CD4-positive, alpha-beta T cell treated with Interleukin-21 for 1 hour (primary cell): ENCODE measurements at regions not wholly inside any gene's neighbourhood (a gene's known extent, or its start where the extent isn't known, plus 50 kb on each side); places are given as distances from the start of the nearest gene placed in this dataset.

Experiments
- DNase-seq: peaks from one replicate; pipeline ENCODE4 v3.0.0-alpha.2; 2020

DNA sequence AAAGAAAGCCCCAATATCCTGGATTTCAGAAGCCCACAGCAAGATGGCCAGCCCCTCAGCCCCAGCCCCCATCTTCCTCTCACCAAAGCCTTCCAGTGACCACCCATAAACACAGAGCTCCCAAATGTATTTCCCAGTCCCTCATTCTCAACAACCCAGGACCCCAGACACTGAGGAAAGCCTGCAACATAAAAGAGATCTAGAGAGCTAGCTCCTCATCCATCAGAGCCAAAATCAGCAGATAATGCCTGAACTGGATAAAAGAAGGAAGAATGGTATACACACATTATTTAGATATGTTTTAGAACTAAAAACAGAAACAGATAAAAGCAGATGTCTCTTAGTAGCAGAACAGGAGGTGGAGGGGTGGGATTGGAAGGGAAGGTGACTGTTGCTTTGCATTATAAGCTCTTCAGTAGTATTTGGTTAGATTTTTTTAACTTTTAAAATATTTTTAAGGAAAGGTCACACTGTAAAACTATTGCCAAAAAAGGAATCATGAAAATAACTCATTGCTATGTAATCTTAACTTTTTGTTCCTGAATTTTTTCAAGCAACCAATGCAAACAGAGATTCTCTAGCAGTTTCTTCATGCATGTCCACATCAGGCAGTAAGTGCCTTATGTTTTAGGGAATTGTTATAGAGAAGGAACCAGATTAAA, 144.2 kb upstream of the PKDCC start:
- DNase-seq, result no peak

DNA sequence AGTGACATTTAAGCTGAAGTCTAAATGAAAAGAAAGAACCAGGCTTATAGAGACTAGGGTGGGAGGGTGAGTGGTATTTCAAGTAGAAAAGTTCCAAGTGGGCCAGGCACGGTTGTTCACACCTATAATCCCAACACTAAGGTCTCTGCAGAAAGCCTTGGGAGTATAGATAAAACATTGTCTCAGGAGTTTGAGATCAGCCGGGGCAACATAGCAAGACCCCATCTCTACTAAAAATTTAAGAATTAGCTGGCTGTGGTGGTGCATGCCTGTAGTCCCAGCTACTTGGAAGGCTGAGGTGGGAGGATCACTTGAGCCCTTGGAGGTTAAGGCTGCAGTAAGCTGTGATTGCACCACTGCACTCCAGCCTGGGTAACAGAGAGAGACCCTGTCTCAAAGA, 143.4 kb upstream of the PKDCC start:
- DNase-seq, result no peak

DNA sequence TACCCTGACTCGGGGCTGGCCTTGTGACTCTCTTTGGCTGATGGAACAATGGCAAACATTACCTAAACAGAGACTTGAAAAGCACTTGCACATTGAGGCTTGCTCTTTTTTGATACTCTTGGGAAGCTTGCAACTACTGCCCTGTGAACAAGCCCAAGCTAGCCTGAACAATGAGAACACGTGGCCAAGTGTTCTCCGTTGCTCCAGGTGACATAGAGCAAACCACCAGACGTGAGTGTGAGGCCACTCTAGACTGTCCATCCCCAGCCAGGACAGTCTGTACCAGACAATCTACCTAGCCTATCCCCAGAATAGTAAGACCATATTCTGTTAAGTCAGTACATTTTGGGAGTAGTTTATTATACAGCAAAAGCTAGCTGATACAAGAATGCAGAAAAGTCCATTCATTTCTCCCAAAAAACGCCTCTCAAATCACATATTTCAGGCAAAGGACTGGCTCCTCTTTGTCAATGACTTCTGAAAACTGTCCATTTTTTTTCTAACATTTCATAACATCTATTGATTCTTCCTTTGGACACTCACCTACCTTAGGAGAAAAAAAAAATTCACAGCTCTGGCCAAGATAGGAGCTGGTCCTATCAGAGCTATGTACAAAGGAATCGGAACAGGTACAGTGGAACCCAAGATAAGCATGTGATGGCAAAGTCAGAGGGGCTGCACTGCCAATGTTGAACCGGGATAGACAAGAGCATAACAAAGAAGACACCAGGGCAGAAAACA, 142.1 kb upstream of the PKDCC start:
- no peak for DNase-seq

DNA sequence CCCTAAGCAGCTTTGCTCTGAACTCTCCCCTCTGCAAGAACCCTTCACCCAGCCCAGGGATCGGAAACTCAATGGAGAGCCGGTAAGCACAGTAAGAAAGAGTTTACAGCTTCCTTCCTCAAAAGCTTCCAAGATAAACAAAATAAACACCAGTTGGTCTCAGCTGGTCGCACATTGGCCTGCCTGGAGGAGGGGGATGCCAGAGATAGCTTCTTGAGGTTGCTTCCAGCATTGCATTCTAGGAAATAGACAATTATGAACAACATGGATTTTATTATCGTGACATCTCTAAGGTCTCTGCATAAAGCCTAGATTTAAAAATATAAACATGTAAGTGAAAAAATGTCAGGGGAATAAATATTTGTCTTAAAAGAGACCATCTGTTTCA, 141.5 kb upstream of the PKDCC start:
- DNase-seq, result no peak

DNA sequence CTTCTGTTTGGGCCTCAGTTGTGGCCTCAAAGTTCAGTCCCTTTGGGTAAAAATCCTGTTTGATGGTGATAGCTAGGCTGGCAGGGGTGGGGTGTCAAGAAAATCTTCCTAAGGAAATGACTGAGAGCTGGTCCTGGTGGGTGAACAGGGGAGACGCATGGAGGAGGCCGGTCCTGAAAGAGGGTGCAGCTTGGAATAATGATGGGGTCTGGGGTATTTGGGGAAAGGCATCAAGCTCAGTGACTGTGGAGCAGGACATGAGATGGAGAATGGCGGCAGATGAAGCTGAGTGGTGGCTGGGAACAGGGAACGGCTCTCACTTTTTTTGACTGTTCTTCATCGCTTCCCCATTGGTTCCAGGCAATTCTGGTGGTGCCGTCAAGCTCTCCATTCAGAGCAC, 140.7 kb upstream of the PKDCC start:
- no peak for DNase-seq

DNA sequence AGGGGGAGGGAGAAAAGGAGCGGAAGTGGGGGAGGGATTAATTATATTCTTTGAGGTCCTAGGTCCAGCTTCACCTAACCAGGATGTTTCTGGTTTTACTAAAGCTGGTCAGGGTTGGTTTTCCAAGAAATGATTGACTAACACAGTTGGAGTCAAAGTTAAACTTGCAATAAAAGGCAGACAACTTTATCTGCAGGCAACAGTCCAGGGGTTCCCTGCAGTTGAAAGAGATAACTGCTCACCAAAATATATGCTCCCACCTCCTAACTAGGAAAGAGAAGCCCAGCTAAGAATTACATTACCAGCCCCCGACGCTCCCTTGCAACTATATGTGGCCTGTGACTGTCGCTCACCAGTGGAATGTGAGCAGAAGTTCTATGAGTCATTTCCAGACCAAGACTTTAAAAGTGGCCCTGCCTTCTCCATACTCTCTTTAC, 140.0 kb upstream of the PKDCC start:
- no peak for DNase-seq

DNA sequence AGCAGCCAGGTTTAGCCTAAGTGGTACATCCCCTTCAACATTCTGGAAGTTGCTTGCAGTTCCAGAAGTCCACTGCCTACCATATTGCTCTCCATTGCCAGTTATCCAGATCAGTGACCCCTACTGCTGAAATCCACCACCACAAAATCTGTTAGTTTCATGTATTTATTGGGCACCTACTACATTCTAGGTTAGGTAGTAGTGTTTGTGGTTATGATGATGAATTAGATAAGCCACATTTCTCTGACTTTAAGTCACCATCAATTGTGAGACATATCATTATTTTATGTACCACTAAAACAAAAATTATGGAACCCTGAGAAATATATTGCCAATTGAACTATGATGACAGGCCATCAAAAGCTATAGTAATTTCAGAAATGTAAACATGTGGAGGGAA, 139.5 kb upstream of the PKDCC start:
- no peak for DNase-seq

DNA sequence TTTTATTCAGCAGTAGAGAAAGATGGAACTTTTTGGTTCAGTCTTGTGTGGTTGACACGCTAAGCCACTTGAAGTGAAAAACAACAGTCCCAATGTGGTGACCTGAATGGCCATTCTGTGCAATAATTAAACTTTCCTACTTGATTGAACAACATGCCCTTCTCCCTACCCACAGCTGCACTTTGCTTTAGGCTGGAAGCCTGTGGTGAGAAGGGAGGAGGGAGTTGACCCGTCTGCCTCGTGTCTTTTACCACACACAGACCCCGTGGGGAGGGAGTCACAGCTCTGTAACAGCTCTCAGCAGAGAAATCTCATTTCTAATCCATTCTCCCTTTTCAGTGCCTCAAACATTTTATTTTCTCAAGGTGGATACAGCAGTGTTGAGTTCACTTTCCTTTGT, 138.2 kb upstream of the PKDCC start:
- DNase-seq, result no peak

DNA sequence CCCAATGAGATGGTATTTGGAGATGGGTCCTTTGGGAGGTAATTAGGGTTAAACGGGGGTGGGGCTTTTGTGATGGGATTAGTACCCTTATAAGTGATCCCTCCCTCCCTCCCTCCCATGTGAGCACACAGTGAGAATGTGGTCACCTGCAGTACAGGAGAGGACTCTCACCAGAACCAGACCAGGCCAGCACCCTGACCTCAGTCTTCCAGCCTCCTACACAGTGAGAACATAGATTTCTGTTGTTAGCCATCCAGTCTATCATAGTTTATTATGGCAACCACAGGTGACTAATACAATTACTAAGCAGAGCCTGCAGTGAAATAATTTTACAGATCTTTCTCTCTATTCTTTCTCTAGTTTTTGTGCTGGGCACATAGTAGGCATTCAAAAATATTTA, 137.7 kb upstream of the PKDCC start:
- DNase-seq, result no peak

DNA sequence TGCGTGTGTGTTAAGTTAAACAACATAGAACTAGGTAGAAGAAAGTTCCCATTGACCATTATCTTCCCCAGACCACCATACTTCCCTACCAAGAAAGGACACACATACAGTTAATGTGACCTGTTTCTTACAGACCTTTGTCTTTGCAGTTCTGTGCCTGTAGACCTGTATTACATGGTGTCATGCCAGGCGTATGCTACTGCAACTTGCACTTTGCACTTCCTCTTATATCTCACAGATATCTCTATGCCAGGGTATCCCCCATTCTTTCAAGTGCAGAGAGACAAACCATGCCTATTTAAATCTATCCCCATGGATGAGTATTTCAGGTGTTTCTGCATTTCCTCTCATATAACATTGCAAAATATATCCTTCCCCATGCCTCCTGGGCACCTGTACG, 136.8 kb upstream of the PKDCC start:
- DNase-seq, result no peak

DNA sequence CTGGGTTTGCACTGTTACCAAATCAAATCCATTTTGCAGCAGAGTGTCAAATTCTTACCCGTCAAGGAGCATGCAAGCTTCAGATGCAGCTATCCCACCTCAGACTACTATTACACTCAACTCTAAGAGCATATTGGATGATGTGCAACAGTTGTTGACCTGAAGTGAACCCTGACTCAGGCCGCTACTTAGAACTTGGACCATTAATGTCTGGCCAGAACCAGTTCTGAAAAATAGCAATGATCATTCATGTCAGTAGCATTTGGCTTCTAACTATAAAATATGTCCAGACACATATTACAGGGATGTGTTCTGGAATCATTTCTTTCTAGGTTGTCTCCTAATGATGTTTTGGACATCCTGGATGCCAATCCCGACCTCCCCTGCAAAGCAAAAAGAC, 135.5 kb upstream of the PKDCC start:
- no peak for DNase-seq

DNA sequence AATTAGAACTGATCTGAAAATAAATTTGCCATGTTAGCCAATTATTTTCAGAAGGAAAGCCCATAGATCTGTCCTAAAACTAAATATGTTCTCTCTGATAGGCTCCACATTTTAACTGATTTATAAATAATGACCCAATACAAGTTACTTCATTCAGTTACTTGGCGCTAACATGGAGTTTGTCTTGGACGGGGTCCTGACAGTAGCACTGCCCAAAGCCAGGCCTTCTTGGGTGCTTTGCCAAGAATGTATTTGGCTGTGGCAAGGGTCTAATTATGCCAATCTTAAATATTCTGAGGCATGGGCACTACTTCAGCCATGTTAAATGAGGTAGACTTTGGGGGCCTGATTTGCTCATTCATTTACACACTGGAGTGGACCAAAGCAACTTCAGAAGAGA, 135.0 kb upstream of the PKDCC start:
- no peak for DNase-seq

DNA sequence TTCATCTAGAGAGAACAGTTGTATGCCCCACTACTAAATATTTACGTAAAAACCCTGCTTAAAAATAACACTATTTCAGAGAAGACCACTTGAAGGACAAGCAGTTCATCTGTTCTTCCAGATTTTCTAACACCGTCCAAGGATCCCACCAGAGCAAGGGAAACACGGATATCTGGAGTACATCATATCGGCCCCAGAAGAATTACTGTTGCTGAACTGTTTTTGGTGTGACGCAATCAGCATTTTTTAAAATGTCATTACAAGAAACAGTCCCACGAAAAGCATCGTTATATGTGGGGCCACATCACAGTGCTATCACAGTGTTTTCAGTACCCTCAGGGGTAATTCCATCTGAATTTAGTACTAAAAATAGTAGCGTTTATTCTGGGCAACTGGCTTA, 134.5 kb upstream of the PKDCC start:
- no peak for DNase-seq

DNA sequence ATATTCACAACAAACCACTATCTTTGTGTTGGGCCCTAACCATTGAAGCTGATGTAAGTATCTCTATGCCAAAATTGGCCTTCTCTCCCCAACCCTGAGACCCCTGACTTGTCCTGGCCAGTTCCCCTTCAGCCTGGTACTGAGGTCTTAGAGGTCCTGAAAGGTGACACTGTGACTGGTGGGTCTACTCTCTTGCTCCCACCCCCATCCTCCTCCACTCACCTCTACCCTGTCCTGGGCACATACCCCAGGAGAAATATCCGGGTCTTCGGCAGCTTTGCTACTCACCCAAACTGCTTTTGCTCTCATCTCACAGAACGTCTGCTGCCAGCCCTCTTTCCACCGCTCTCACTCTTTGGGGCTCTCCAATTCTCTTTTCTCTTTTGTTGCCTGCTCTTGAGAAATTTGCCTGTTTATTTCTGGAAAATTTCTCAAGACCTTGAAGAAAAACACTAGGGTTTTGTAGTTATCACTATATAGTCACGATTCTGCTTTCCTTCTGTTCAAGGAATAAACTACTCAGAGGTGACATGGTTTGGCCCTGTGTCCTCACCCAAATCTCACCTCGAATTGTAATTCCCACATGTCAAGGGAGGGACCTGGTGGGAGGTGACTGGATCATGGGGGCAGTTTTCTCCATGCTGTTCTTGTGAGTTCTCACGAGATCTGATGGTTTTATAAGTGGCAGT, 133.8 kb upstream of the PKDCC start:
- no peak for DNase-seq

DNA sequence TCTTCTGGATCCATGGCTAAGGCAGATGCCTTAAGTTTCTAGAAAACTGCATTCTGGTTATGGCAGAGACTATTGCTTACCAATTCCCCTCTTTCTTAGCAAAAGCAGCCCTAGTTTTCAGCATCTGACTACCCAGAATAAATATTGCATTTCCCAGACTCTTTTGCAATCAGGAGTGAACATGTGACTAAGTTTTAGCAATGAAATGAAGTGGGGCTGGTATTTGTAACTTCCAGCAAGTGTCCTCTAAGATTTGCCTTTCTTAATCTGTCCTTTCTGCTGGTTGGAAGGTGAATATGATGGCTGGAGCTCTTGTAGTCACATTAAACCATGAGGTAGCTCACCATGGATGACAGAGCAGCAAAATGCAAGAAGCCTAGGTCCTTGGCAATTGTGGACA, 132.9 kb upstream of the PKDCC start:
- DNase-seq, result no peak

DNA sequence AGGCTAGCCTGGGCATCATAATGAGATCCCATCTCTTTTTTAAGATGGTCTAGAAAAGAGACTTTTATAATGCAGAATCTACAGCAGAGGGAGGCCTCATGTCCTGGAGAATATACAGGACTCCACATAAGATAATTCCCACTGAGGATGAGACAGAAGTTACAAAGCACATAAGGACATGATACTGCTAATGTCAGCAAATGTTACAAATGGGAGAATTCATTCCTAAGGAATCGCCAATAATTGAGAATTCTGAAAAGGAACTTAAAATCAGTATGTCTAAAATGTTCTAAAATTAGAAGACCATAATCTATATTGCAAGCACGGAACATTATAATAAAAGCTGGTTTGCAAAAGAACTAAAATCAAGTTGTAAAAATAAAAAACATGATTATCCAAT, 131.6 kb upstream of the PKDCC start:
- no peak for DNase-seq

DNA sequence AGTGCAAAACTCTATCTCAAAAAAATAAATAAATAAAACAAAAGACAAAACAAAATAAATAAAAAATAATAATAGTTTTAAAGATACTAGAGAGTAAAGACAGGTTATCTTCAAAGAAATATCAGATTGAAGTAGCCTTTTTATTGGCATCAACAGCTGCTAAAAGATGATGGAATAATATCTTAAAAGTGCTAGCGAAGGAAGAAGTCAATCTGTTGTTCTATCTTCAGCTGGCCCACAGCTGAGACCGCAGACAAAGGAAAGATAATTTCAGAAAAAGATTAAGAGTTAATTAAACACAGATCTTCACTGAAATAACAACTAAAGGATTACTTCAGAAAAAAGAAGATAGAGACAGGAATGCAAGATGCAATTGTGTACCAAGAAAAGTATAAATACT, 130.2 kb upstream of the PKDCC start:
- no peak for DNase-seq

DNA sequence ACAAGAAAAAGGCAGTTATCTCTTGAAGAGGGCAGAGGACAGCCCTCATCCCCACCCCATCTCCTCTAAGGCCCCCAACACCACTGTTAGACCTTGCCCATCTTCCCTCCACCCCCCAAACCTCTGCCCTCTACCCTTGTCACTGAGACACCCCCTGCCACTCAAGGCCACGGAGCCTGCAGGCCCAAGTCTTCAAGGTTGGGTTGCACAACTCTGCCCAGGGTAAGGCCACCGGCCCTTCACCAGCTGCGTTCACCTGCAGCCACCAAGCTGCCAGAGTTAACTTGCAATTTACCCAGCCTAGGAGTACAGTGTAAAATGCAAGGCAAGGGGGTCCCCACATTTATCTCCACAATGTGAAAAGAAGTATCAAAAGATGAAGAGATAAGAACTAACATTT, 128.7 kb upstream of the PKDCC start:
- DNase-seq, result no peak

DNA sequence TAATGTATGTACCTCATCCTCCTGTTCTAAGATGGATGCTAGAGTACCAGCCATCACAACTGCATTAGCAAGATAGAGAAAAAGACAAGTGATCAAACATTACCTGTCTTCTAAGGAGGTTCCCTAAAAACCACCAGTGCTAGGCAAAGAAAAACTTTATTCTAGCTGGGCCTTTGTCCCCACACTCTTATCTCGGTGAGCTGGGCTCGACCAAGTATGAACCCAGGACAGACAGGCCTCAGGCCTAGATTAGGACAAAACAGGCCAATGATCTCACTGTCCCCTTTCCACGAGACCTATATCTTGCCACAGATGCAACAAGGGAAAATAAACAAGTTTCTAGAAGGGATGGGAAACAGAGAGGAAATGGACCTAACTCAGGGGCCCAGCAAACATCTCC, 127.6 kb upstream of the PKDCC start:
- no peak for DNase-seq

DNA sequence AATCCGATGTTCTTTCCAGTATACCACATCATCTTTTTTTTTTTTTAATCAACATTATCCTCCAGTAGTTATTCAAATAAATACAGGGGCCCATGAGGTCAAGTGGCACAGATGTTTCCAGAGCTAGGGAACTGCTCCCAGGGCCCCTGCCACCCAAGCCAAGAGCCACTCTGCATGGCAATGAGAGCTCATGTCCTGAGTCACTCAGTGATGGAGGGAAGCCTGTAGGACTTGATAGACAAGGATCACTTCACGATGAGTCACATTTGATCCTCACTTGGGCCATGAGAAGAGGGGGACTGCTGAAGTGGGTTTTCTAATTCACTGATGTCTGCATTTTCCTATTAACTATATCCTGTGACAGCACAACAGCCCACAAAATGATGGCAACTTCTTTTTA, 127.0 kb upstream of the PKDCC start:
- no peak for DNase-seq

DNA sequence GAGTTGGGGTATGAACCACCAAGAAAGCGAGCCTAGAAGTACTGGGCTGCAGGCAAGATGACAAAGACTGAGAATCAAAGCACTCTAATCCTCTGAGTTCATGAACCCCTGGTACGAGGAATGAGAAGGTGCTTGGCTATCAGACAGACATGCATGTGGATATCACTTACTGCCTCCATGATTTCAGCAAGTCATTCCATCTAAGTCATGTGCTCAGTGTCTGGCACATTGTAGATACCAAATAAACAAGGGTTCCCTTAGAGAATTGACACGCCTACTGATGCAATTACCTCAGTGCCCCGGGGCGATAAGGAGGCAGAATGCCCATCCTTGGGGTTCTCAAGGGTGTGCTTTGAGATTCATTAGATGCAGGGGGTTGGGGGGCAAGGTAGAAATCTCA, 125.6 kb upstream of the PKDCC start:
- no peak for DNase-seq

DNA sequence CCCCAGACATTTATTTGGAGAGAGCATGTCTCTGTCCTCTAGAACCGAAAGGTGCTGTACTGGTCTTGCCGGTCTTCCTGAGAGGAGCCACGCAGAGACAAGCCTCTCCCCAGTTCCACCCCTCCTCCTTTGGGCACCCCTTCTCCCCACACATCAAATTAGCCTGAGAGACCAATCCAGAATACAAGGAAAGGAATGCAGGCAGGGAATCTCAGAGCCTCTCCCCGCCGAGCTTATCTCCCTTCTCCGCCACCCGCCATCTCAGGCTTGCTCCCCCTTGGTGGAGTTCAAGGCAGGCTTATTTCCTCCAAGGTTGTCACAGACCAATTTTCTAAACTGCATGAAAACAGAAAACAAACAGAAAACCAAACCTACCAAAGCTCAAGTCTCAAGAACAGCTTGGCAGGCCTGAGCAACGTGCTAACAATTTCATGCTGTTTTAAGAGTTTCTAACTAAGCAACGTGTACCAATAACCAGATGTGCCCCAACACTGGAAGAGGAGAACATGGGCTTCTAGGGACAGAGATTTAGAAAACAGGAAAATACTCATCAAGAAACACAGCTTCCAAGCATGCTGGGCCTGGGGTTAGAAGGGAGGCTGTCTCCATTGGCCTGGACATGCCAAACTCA, 124.5 kb upstream of the PKDCC start:
- no peak for DNase-seq

DNA sequence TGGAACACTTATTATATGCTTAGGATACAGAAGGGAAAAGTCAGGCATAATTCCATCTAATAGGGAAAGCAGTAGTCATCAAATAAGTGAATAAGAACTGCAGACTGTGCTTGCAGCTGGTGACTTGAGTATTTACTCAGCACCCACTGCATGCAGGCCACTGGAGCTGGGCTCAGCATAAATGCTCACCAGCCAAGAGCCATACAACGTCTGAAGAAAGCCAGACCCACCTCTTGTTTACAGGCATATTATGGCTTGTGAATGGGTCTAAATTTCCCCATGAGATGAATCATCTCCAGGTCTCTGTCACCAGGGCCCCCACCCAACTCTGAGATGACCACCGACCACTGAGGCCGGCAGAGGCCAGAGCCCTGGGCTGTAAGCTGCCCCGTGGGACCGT, 123.8 kb upstream of the PKDCC start:
- no peak for DNase-seq
